HG03565 (cell line): ENCODE measurements at regions not wholly inside any gene's neighbourhood (a gene's known extent, or its start where the extent isn't known, plus 50 kb on each side); places are given as distances from the start of the nearest gene placed in this dataset.

Experiments used
- ATAC-seq: cut with Tn5 transposase; IDR thresholded peaks from one replicate; pipeline ENCODE4 v1.9.1; 2021; ENCODE audit warnings: mild to moderate bottlenecking, moderate library complexity; ENCODE audit not compliant: unreplicated experiment

- no peak for ATAC-seq
These were observed 303.3 kb upstream of the SHH start for GRCh38 chr7:156115582-156115981.

GRCh38 chr7:156113731-156114130 lies 301.5 kb upstream of the SHH start:
- no peak for ATAC-seq

- no peak for ATAC-seq
These were observed 297.7 kb upstream of the SHH start for GRCh38 chr7:156109988-156110387.

- no peak for ATAC-seq
These were observed 296.8 kb upstream of the SHH start for GRCh38 chr7:156109076-156109475.

- no peak for ATAC-seq
These were observed 295.7 kb upstream of the SHH start for GRCh38 chr7:156107957-156108356.

GRCh38 chr7:156106107-156106426 lies 293.8 kb upstream of the SHH start:
- ATAC-seq: no peak

- no peak for ATAC-seq
These were observed 293.3 kb upstream of the SHH start for GRCh38 chr7:156105337-156106106.

- ATAC-seq: no peak
These were observed 292.5 kb upstream of the SHH start for GRCh38 chr7:156104501-156105336.

- ATAC-seq: no peak
These were observed 290.0 kb upstream of the SHH start for GRCh38 chr7:156102267-156102666.

GRCh38 chr7:156101355-156101754 lies 289.1 kb upstream of the SHH start:
- ATAC-seq: no peak

GRCh38 chr7:156100086-156100485 lies 287.8 kb upstream of the SHH start:
- ATAC-seq: no peak

GRCh38 chr7:156099085-156099484 lies 286.8 kb upstream of the SHH start:
- ATAC-seq: no peak

GRCh38 chr7:156096771-156097538 lies 284.7 kb upstream of the SHH start:
- ATAC-seq: no peak

- no peak for ATAC-seq
These were observed 283.8 kb upstream of the SHH start for GRCh38 chr7:156095908-156096539.

- no peak for ATAC-seq
These were observed 282.3 kb upstream of the SHH start for GRCh38 chr7:156094350-156095146.

GRCh38 chr7:156092307-156092706 lies 280.0 kb upstream of the SHH start:
- no peak for ATAC-seq

- no peak for ATAC-seq
These were observed 279.3 kb upstream of the SHH start for GRCh38 chr7:156091519-156092080.

- no peak for ATAC-seq
These were observed 278.7 kb upstream of the SHH start for GRCh38 chr7:156090988-156091387.

- no peak for ATAC-seq
These were observed 277.0 kb upstream of the SHH start for GRCh38 chr7:156089222-156089621.

GRCh38 chr7:156088115-156088514 lies 275.9 kb upstream of the SHH start:
- no peak for ATAC-seq
